ENCODE measurements at regions not wholly inside any gene's neighbourhood (a gene's known extent, or its start where the extent isn't known, plus 50 kb on each side); places are given as distances from the start of the nearest gene placed in this dataset.

- Histone ChIP-seq H3K9me3 (no peaks in the 10 kb centered on the region), H3K4me3 (no peak overlapping the region), H3K27ac (no peak overlapping the region), H3K36me3 (no peaks in the 10 kb centered on the region), H3K27me3 (no peaks in the 10 kb centered on the region), H3K4me1 (no peaks in the 10 kb centered on the region)
- TF ChIP-seq, protein P1, sequence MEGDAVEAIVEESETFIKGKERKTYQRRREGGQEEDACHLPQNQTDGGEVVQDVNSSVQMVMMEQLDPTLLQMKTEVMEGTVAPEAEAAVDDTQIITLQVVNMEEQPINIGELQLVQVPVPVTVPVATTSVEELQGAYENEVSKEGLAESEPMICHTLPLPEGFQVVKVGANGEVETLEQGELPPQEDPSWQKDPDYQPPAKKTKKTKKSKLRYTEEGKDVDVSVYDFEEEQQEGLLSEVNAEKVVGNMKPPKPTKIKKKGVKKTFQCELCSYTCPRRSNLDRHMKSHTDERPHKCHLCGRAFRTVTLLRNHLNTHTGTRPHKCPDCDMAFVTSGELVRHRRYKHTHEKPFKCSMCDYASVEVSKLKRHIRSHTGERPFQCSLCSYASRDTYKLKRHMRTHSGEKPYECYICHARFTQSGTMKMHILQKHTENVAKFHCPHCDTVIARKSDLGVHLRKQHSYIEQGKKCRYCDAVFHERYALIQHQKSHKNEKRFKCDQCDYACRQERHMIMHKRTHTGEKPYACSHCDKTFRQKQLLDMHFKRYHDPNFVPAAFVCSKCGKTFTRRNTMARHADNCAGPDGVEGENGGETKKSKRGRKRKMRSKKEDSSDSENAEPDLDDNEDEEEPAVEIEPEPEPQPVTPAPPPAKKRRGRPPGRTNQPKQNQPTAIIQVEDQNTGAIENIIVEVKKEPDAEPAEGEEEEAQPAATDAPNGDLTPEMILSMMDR (IDR thresholded peaks at IDR 0.05), result no peak
- TF ChIP-seq EP300 (IDR thresholded peaks at IDR 0.05) (no peak), POLR2A (IDR thresholded peaks at IDR 0.05) (no peak), POLR2AphosphoS5 (IDR thresholded peaks at IDR 0.05) (no peak)
- DNase-seq (ENCODE audit: low spot score in 2 of 2), result no peak
- 62% methylated on average over 6 of the region's 6 CpGs for WGBS
Measured at GRCh38 chr5:21165344-21165743, 1177.3 kb upstream of the CDH18 start.

- H3K4me3 ChIP-seq, result no peak overlapping the region
- H3K4me1 ChIP-seq, result no peaks in the 10 kb centered on the region
- DNase-seq (ENCODE audit: low spot score in 2 of 2), result no peak
- 65% methylated on average over 4 of the region's 4 CpGs for WGBS
- no peaks in the 10 kb centered on the region for H3K27me3 ChIP-seq
- TF ChIP-seq, protein P1 (IDR thresholded peaks at IDR 0.05), result no peak
- no peaks in the 10 kb centered on the region for H3K36me3 ChIP-seq
- no peak overlapping the region for H3K27ac ChIP-seq
- H3K9me3 ChIP-seq, result no peaks in the 10 kb centered on the region
Measured at GRCh38 chr5:21164425-21164824, 1176.4 kb upstream of the CDH18 start.

DNA sequence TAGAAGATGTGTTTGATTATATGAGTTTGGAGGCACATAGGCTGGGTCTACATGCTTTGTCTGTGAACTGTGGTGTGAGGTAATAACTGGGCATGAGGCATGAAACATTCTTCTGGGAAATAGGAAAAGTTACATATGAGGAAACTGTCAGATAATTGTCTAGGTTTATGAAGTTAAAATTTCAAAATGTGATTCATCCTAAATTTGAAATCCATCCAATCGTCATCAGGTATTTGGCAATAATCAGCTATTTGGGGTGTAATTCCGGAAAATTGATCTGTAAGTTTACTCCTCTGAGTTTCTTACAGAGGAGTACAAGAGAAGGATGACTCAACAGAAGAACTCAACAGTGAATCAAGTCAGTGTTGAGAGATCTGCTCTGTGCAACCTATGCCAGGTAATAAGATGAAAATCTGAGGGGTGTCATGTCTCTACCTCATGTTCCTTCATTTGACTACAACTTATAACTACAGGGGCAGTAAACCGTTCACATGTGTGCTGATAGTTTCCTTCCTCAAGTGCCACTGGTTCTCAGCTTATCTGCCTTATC is 1171.6 kb upstream of the CDH18 start:
- Histone ChIP-seq H3K4me3 (no peak overlapping the region), H3K4me1 (no peaks in the 10 kb centered on the region), H3K27ac (no peak overlapping the region), H3K27me3 (no peaks in the 10 kb centered on the region), H3K9me3 (no peaks in the 10 kb centered on the region), H3K36me3 (no peaks in the 10 kb centered on the region)
- 64% methylated on average over 3 of the region's 3 CpGs for WGBS
- TF ChIP-seq POLR2AphosphoS5 (IDR thresholded peaks at IDR 0.05), result no peak
- TF ChIP-seq EP300 (IDR thresholded peaks at IDR 0.05), result no peak
- no peak for TF ChIP-seq POLR2A (IDR thresholded peaks at IDR 0.05)
- TF ChIP-seq, protein P1 (IDR thresholded peaks at IDR 0.05), result no peak
- no peak for DNase-seq (ENCODE audit: low spot score in 2 of 2)

- Histone ChIP-seq H3K9me3 (no peaks in the 10 kb centered on the region), H3K27me3 (no peaks in the 10 kb centered on the region), H3K4me1 (no peaks in the 10 kb centered on the region), H3K27ac (no peak overlapping the region), H3K36me3 (no peaks in the 10 kb centered on the region), H3K4me3 (no peak overlapping the region)
- DNase-seq (ENCODE audit: low spot score in 2 of 2), result no peak
- no peak for TF ChIP-seq EP300 (IDR thresholded peaks at IDR 0.05)
- no peak for TF ChIP-seq POLR2A (IDR thresholded peaks at IDR 0.05)
- TF ChIP-seq, protein P1 (IDR thresholded peaks at IDR 0.05), result no peak
- no peak for TF ChIP-seq POLR2AphosphoS5 (IDR thresholded peaks at IDR 0.05)
- WGBS, result 90% methylated on average over 2 of the region's 2 CpGs
Measured at GRCh38 chr5:21154526-21154925, 1166.5 kb upstream of the CDH18 start.

DNA sequence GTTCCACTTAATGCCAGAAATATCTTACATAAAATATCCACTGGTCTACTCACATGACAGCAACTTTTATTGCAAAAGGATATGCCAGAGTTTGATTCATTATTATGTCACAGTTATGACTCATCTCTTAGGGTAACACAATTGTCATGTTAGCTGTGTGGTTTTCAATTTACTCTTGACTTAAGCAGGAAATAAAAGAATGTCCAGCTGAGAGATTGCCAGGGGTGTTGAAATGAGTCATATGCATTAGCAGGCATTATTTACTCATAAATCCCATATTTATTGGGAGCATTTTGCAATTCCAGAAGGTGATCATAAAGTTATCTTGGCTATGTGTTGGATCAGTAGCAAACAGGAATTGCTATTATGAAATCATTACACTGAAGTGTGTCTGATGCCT is 1164.6 kb upstream of the CDH18 start:
- TF ChIP-seq EP300 (IDR thresholded peaks at IDR 0.05), result no peak
- Histone ChIP-seq H3K27me3 (no peaks in the 10 kb centered on the region), H3K27ac (no peak overlapping the region), H3K4me1 (no peaks in the 10 kb centered on the region), H3K9me3 (no peaks in the 10 kb centered on the region), H3K4me3 (no peak overlapping the region), H3K36me3 (no peaks in the 10 kb centered on the region)
- DNase-seq (ENCODE audit: low spot score in 2 of 2), result no peak

DNA sequence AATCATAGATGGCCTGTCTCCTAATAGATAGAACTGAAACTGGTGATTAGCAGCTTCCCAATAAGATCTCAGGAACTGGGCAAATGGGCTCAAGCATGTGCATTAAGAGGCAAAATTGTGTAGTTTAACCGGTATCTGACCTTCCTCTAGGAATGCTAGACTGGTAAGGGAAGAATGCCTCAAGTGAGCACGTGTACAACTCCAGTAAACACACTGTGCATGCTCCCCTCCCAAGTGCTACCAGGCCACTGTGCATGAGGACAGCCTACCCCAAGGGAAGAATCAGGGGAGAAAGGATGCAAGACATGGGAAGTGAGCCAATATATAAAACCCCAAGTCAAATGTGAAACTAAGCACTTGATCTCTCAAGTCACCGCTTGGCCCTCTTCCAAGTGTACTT is 1157.4 kb upstream of the CDH18 start:
- Histone ChIP-seq H3K27ac (no peak overlapping the region), H3K9me3 (no peaks in the 10 kb centered on the region), H3K36me3 (no peaks in the 10 kb centered on the region), H3K4me1 (no peaks in the 10 kb centered on the region), H3K27me3 (no peaks in the 10 kb centered on the region), H3K4me3 (no peak overlapping the region)
- 68% methylated on average over 3 of the region's 3 CpGs for WGBS
- no peak for TF ChIP-seq EP300 (IDR thresholded peaks at IDR 0.05)
- TF ChIP-seq, protein P1 (IDR thresholded peaks at IDR 0.05), result no peak
- TF ChIP-seq POLR2AphosphoS5 (IDR thresholded peaks at IDR 0.05), result no peak
- no peak for TF ChIP-seq POLR2A (IDR thresholded peaks at IDR 0.05)
- no peak for DNase-seq (ENCODE audit: low spot score in 2 of 2)

Measured in suprapubic skin (tissue), 4 donors.